Stomach (tissue), 4 donors: ENCODE measurements at regions not wholly inside any gene's neighbourhood (a gene's known extent, or its start where the extent isn't known, plus 50 kb on each side); places are given as distances from the start of the nearest gene placed in this dataset.

Source experiments
- CTCF ChIP-seq, 7 experiments: fragments of 450-650 bp in 4 of 7; fragments of 200-600 bp in 3 of 7; sonication (generic) in 3 of 7; IDR thresholded peaks; one replicate each; pipeline ENCODE4 v1.5.1; 2016 to 2019; ENCODE audit warnings: antibody characterized with exemption in 7 of 7, control low read depth in 2 of 7, mild to moderate bottlenecking in 1 of 7
- EP300 ChIP-seq: sonication (generic); formaldehyde crosslinking; IDR thresholded peaks from one replicate; pipeline ENCODE4 v1.6.1; 2017; ENCODE audit warnings: antibody characterized with exemption
- POLR2AphosphoS5 ChIP-seq, 3 donors: sonication (generic); formaldehyde crosslinking; IDR thresholded peaks; one replicate each; pipeline ENCODE4 v1.6.1; 2016; ENCODE audit warnings: antibody characterized with exemption in 3 of 3

DNA sequence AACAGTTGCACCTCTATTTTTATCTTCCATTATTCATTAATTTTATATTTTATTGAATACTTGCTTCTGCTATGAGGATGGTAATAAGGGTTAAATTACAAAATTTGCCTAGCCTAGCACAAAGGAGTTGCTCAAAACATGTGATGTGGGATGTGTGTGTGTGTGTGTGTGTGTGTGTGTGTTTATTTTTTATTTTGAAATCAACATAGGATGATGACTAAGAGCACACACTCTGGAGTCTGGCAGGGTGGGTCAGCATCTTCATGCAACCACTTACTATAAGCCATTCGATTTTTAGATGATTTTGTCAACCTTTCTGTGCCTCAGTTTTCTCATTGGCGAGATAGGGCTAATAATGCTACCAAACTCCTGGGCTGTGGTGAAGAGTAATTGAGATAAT is 57.7 kb upstream of the MAMDC2 start:
- TF ChIP-seq CTCF (IDR thresholded peaks at IDR 0.05): no peak
- TF ChIP-seq POLR2AphosphoS5 (IDR thresholded peaks at IDR 0.05): no peak
- no peak for TF ChIP-seq EP300
